ENCODE measurements at regions not wholly inside any gene's neighbourhood (a gene's known extent, or its start where the extent isn't known, plus 50 kb on each side); places are given as distances from the start of the nearest gene placed in this dataset.
"Not testable (repeated sequence)": the region's sequence is repeated elsewhere in the genome, so short reads cannot be mapped to it uniquely, and the experiment has no call there.

GRCh38 chr16:10269632-10270031 is 87.4 kb upstream of the GRIN2A start:
- no peak for TF ChIP-seq CTCF (IDR thresholded peaks at IDR 0.05; ENCODE audit: extremely low read depth, insufficient read depth, missing control alignments)
- in situ Hi-C loops (cut with MboI; ENCODE audit: low pct_unique_long_range_greater_than_20kb, low sequenced_read_pairs, unreplicated experiment) = no loop called here
- no peak for DNase-seq (ENCODE audit: low spot score)

GRCh38 chr16:10272250-10272854 is 90.1 kb upstream of the GRIN2A start:
- in situ Hi-C loops (cut with MboI; ENCODE audit: low pct_unique_long_range_greater_than_20kb, low sequenced_read_pairs, unreplicated experiment); DNase-seq (ENCODE audit: low spot score): not testable (repeated sequence)

GRCh38 chr16:10275214-10275996 is 93.2 kb upstream of the GRIN2A start:
- DNase-seq (ENCODE audit: low spot score) = peak; percentile 56
- in situ Hi-C loops (cut with MboI; ENCODE audit: low pct_unique_long_range_greater_than_20kb, low sequenced_read_pairs, unreplicated experiment) = not testable (repeated sequence)

GRCh38 chr16:10277597-10277996 is 95.4 kb upstream of the GRIN2A start:
- DNase-seq (ENCODE audit: low spot score) = no peak
- in situ Hi-C loops (cut with MboI; ENCODE audit: low pct_unique_long_range_greater_than_20kb, low sequenced_read_pairs, unreplicated experiment) = no loop called here
- no peak for TF ChIP-seq CTCF (IDR thresholded peaks at IDR 0.05; ENCODE audit: extremely low read depth, insufficient read depth, missing control alignments)

GRCh38 chr16:10280262-10281170 is 98.3 kb upstream of the GRIN2A start:
- TF ChIP-seq CTCF (IDR thresholded peaks at IDR 0.05; ENCODE audit: extremely low read depth, insufficient read depth, missing control alignments) = no peak
- DNase-seq (ENCODE audit: low spot score) = no peak
- in situ Hi-C loops (cut with MboI; ENCODE audit: low pct_unique_long_range_greater_than_20kb, low sequenced_read_pairs, unreplicated experiment) = no loop called here

GRCh38 chr16:10282367-10282766 is 100.1 kb upstream of the GRIN2A start:
- TF ChIP-seq CTCF (IDR thresholded peaks at IDR 0.05; ENCODE audit: extremely low read depth, insufficient read depth, missing control alignments) = no peak
- in situ Hi-C loops (cut with MboI; ENCODE audit: low pct_unique_long_range_greater_than_20kb, low sequenced_read_pairs, unreplicated experiment) = no loop called here
- DNase-seq (ENCODE audit: low spot score) = no peak

GRCh38 chr16:10283246-10283645 is 101.0 kb upstream of the GRIN2A start:
- DNase-seq (ENCODE audit: low spot score); in situ Hi-C loops (cut with MboI; ENCODE audit: low pct_unique_long_range_greater_than_20kb, low sequenced_read_pairs, unreplicated experiment): not testable (repeated sequence)

GRCh38 chr16:10290467-10291105 is 95.3 kb upstream of the ATF7IP2 start:
- in situ Hi-C loops (cut with MboI; ENCODE audit: low pct_unique_long_range_greater_than_20kb, low sequenced_read_pairs, unreplicated experiment); DNase-seq (ENCODE audit: low spot score): not testable (repeated sequence)

- DNase-seq (ENCODE audit: low spot score); in situ Hi-C loops (cut with MboI; ENCODE audit: low pct_unique_long_range_greater_than_20kb, low sequenced_read_pairs, unreplicated experiment): not testable (repeated sequence)
Measured at GRCh38 chr16:10292197-10292596, 93.7 kb upstream of the ATF7IP2 start.

GRCh38 chr16:10292976-10293375 is 92.9 kb upstream of the ATF7IP2 start:
- DNase-seq (ENCODE audit: low spot score); in situ Hi-C loops (cut with MboI; ENCODE audit: low pct_unique_long_range_greater_than_20kb, low sequenced_read_pairs, unreplicated experiment): not testable (repeated sequence)

GRCh38 chr16:10294153-10294552 is 91.7 kb upstream of the ATF7IP2 start:
- in situ Hi-C loops (cut with MboI; ENCODE audit: low pct_unique_long_range_greater_than_20kb, low sequenced_read_pairs, unreplicated experiment); DNase-seq (ENCODE audit: low spot score): not testable (repeated sequence)

Data from GM13977 (cell line).